Left ventricle myocardium inferior (tissue), 1 donor: ENCODE measurements at regions not wholly inside any gene's neighbourhood (a gene's known extent, or its start where the extent isn't known, plus 50 kb on each side); places are given as distances from the start of the nearest gene placed in this dataset.

Experiments used
- DNase-seq: peaks from one replicate; pipeline ENCODE4 v3.0.0-alpha.2; 2020
- H3K27ac ChIP-seq: fragments of 200-600 bp; replicated peaks from 2 replicates; pipeline ENCODE4 v1.8.0; 2021
- H3K27me3 ChIP-seq: fragments of 200-600 bp; 2 replicates; pipeline ENCODE4 v1.8.0; 2021; ENCODE audit warnings: low read depth
- H3K36me3 ChIP-seq: fragments of 200-600 bp; 2 replicates; pipeline ENCODE4 v1.8.0; 2021
- H3K4me1 ChIP-seq: fragments of 200-600 bp; 2 replicates; pipeline ENCODE4 v1.8.0; 2021
- H3K4me3 ChIP-seq: fragments of 200-600 bp; 2 replicates; pipeline ENCODE4 v1.8.0; 2021; ENCODE audit warnings: mild to moderate bottlenecking, moderate library complexity
- H3K9me3 ChIP-seq: fragments of 200-600 bp; replicated peaks from 2 replicates; pipeline ENCODE4 v1.8.0; 2021
- CTCF ChIP-seq: fragments of 200-600 bp; IDR thresholded peaks from 2 replicates; pipeline ENCODE4 v1.8.0; 2021; ENCODE audit warnings: antibody characterized with exemption, mild to moderate bottlenecking, borderline replicate concordance
- intact Hi-C: fragments of 100-400 bp; cut with micrococcal nuclease; formaldehyde crosslinking; loops from one replicate; pipeline ENCODE4 v1.11.0; 2022
- donor health status: DM: no; HTN: yes; CAD: no; lungs with severe emphysema.

DNA sequence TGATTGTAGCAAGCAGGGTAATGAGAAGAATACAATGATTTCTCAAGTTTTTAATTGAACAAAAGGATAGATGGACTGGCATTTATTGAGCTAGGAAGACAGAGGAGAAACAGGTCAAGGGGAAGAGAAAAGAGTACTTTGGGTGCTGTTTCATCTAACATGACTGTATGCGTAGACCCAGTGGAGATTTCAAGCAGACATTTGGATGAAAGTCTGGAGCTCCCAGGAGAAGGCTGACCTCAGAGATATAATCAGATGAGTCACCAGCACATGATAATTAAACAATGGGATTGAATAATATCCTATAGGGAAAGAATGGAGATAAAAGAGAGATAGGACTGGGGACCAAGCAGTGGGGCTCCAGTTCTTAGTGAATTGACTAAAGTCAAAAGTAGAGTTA is 194.9 kb downstream of the ARRDC4 start:
- DNase-seq, result no peak
- TF ChIP-seq CTCF, result no peak
- intact Hi-C loops, result no loop called here

GRCh38 chr15:98160236-98160635 is 199.7 kb downstream of the ARRDC4 start:
- Histone ChIP-seq H3K9me3 (no peaks in the 10 kb centered on the region), H3K27me3 (peaks cover 30% of the 10 kb centered on the region), H3K4me1 (no peaks in the 10 kb centered on the region), H3K36me3 (no peaks in the 10 kb centered on the region), H3K27ac (no peak overlapping the region), H3K4me3 (no peak overlapping the region)
- intact Hi-C loops, result no loop called here
- DNase-seq, result no peak
- TF ChIP-seq CTCF, result no peak

More for the DNA sequence above, 194.9 kb downstream of the ARRDC4 start:
- Histone ChIP-seq H3K27ac (no peak overlapping the region), H3K4me1 (no peaks in the 10 kb centered on the region), H3K9me3 (no peaks in the 10 kb centered on the region), H3K36me3 (no peaks in the 10 kb centered on the region), H3K27me3 (no peaks in the 10 kb centered on the region), H3K4me3 (no peak overlapping the region)

DNA sequence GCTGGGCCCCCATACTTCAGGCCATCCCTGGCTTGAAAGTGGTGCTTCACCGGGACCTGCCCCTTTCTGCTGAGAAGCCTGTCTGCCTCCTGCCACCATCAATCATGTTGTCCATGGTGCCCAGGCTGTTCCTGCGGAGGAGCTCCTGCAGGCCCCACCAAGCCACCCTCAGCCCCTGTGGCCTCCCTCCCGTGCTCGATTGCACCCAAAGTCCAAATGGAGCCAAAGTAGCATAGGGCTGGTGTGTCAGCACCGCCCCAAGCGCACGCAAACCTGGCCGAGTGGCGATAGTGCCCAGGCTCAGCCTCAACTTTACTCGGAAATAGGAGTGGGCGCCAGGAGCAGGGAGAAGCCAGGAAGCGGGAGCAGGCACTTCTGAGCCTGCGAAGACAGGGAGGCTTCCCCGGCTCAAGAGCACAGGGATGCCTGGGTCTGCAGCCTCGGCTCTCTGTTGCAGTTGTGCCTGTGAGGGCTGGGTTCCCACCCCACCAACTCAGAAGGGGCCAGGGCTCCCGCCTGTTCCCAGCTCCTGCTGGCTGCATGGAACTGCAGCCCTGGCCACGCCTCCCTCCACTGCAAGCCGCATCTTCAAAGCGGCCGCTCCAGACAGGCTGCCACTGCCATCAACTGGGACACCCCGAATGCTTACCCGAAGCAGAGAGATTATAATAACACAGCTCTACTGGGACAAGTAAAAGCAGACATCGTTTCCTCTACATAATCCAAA is 203.0 kb downstream of the ARRDC4 start:
- no peak overlapping the region for H3K4me3 ChIP-seq
- no peak for DNase-seq
- H3K36me3 ChIP-seq, result no peaks in the 10 kb centered on the region
- intact Hi-C loops, result no loop called here
- H3K27ac ChIP-seq, result no peak overlapping the region
- no peaks in the 10 kb centered on the region for H3K9me3 ChIP-seq
- H3K4me1 ChIP-seq, result no peaks in the 10 kb centered on the region
- TF ChIP-seq CTCF, result no peak
- peaks cover 57% of the 10 kb centered on the region for H3K27me3 ChIP-seq

- peaks cover 62% of the 10 kb centered on the region for H3K27me3 ChIP-seq
- no peak for DNase-seq
- no peaks in the 10 kb centered on the region for H3K4me1 ChIP-seq
- H3K27ac ChIP-seq, result no peak overlapping the region
- intact Hi-C loops, result no loop called here
- no peak overlapping the region for H3K4me3 ChIP-seq
- no peak for TF ChIP-seq CTCF
- no peaks in the 10 kb centered on the region for H3K36me3 ChIP-seq
- no peaks in the 10 kb centered on the region for H3K9me3 ChIP-seq
Measured at GRCh38 chr15:98164571-98164970, 204.1 kb downstream of the ARRDC4 start.

- Histone ChIP-seq H3K36me3 (no peaks in the 10 kb centered on the region), H3K27ac (no peak overlapping the region), H3K9me3 (no peaks in the 10 kb centered on the region), H3K4me3 (no peak overlapping the region), H3K4me1 (no peaks in the 10 kb centered on the region), H3K27me3 (peaks cover 62% of the 10 kb centered on the region)
- intact Hi-C loops, result no loop called here
- no peak for DNase-seq
- no peak for TF ChIP-seq CTCF
Measured at GRCh38 chr15:98164986-98165385, 204.5 kb downstream of the ARRDC4 start.
